Uterus (tissue), 3 donors: ENCODE measurements at regions not wholly inside any gene's neighbourhood (a gene's known extent, or its start where the extent isn't known, plus 50 kb on each side); places are given as distances from the start of the nearest gene placed in this dataset.

Experiments
- DNase-seq, 2 donors: peaks; one replicate each; pipeline ENCODE4 v3.0.0-alpha.2; 2019 to 2020
- H3K27ac ChIP-seq, 2 donors: fragments of 200-600 bp; sonication (generic); 1 replicate in 1 of 2; 2 replicates in 1 of 2; pipeline ENCODE4 v1.5.1; 2016 to 2018
- H3K27me3 ChIP-seq, 2 donors: fragments of 200-600 bp; sonication (generic); one replicate each; pipeline ENCODE4 v1.5.1; 2018 to 2019; ENCODE audit warnings: control low read depth in 1 of 2
- H3K36me3 ChIP-seq, 2 donors: fragments of 200-600 bp; sonication (generic); one replicate each; pipeline ENCODE4 v1.5.1; 2019; ENCODE audit warnings: control low read depth in 1 of 2
- H3K4me1 ChIP-seq, 2 donors: fragments of 200-600 bp; sonication (generic); one replicate each; pipeline ENCODE4 v1.5.1; 2018 to 2019; ENCODE audit warnings: control low read depth in 1 of 2
- H3K4me3 ChIP-seq, 2 donors: fragments of 200-600 bp; sonication (generic); 1 replicate in 1 of 2; 2 replicates in 1 of 2; pipeline ENCODE4 v1.5.1; 2018 to 2019; ENCODE audit warnings: mild to moderate bottlenecking in 1 of 2
- H3K9me3 ChIP-seq, 2 donors: fragments of 200-600 bp; sonication (generic); one replicate each; pipeline ENCODE4 v1.5.1; 2019; ENCODE audit warnings: control low read depth in 1 of 2
- CTCF ChIP-seq, 4 experiments: fragments of 200-600 bp in 2 of 4; fragments of 450-650 bp in 2 of 4; sonication (generic) in 2 of 4; IDR thresholded peaks; one replicate each; pipeline ENCODE4 v1.5.1; 2016 to 2019; ENCODE audit warnings: antibody characterized with exemption in 4 of 4, mild to moderate bottlenecking in 2 of 4, moderate library complexity in 1 of 4
- POLR2A ChIP-seq, 2 donors: fragments of 450-650 bp; IDR thresholded peaks; one replicate each; pipeline ENCODE4 v1.6.1; 2016; ENCODE audit warnings: antibody characterized with exemption in 2 of 2, mild to moderate bottlenecking in 1 of 2, moderate library complexity in 1 of 2
- intact Hi-C: fragments of 100-400 bp; cut with DNase I; formaldehyde crosslinking; loops from one replicate; pipeline ENCODE4 v1.15.1; 2023; ENCODE audit warnings: low total_unique reads
- donor health status: DM: yes; HTN: yes; CAD: no.

DNA sequence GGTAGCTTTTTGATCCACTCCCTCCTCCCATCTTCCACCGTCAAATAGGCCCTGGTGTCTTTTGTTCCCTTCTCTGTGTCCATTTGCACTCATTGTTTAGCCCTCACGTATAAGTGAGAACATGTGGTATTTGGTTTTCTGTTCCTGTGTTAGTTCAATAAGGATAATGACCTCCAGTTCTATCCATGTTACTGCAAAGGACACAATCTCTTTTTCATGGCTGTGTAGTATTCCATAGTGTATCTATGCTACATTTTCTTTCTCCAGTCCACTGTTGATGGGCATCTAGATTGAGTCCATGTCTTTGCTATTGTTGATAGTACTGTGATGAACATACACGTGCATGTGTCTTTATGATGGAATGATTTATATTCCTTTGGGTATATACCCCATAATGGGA, 136.0 kb upstream of the USP29 start:
- peaks cover 0 to 8% of the 10 kb centered on the region in 2 donors for H3K4me1 ChIP-seq
- H3K27me3 ChIP-seq = no peaks in the 10 kb centered on the region
- no peaks in the 10 kb centered on the region for H3K9me3 ChIP-seq
- no peak overlapping the region for H3K27ac ChIP-seq
- intact Hi-C loops = no loop called here
- H3K36me3 ChIP-seq = no peaks in the 10 kb centered on the region
- no peak for TF ChIP-seq CTCF (IDR thresholded peaks at IDR 0.05)
- TF ChIP-seq POLR2A (IDR thresholded peaks at IDR 0.05) = no peak
- DNase-seq = no peak
- H3K4me3 ChIP-seq = no peak overlapping the region

DNA sequence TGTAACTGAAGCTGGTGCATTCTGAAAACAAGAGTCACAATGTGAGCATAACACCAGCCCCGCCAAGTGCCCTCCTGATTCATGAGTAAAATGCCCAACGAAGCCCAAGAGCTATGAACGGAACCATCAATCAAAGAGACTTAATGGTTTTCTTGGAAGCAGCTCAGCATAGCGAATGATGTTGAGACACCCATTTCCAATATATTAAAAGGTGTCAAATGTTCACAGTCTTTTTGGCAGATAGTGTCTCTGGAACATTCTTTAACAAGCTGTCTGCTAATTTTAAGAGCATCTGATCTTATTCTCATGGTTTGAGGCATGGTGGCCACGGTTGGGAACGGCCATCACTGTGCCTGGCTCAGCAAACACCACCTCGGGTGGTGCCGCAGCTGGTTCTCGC, 133.4 kb upstream of the USP29 start:
- H3K27ac ChIP-seq = no peak overlapping the region
- intact Hi-C loops = no loop called here
- H3K4me3 ChIP-seq = no peak overlapping the region
- H3K9me3 ChIP-seq = no peaks in the 10 kb centered on the region
- no peaks in the 10 kb centered on the region for H3K27me3 ChIP-seq
- no peak for TF ChIP-seq POLR2A (IDR thresholded peaks at IDR 0.05)
- no peak for TF ChIP-seq CTCF (IDR thresholded peaks at IDR 0.05)
- H3K4me1 ChIP-seq = no peaks in the 10 kb centered on the region
- H3K36me3 ChIP-seq = no peaks in the 10 kb centered on the region
- no peak for DNase-seq

DNA sequence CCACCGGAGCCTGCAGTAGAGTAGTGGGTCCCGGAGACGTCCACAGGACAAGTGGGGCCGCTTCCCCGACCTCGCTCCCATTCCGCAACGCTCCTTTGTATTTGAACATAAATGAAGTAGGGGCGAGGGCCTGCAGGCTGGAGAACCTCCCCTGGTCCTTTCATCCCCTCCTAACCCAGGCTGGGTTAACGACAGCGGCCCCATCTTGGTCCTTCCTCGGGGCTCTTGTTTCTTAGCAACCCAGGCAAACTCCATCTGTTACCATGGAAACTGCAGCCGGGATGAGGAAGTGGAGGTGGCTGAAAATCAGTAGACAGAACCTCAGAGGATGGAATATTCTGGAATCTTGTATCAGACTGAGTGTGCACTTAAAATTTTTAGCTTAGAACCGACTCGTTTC, 132.6 kb upstream of the USP29 start:
- H3K9me3 ChIP-seq = no peaks in the 10 kb centered on the region
- intact Hi-C loops = no loop called here
- TF ChIP-seq POLR2A (IDR thresholded peaks at IDR 0.05) (no peak), CTCF (IDR thresholded peaks at IDR 0.05) (no peak)
- no peaks in the 10 kb centered on the region for H3K4me1 ChIP-seq
- no peaks in the 10 kb centered on the region for H3K36me3 ChIP-seq
- H3K27ac ChIP-seq = no peak overlapping the region
- no peaks in the 10 kb centered on the region for H3K27me3 ChIP-seq
- no peak overlapping the region for H3K4me3 ChIP-seq
- DNase-seq = no peak

- H3K9me3 ChIP-seq = no peaks in the 10 kb centered on the region
- intact Hi-C loops = no loop called here
- no peaks in the 10 kb centered on the region for H3K27me3 ChIP-seq
- TF ChIP-seq POLR2A (IDR thresholded peaks at IDR 0.05) = no peak
- no peak for TF ChIP-seq CTCF (IDR thresholded peaks at IDR 0.05)
- H3K4me1 ChIP-seq = no peaks in the 10 kb centered on the region
- H3K27ac ChIP-seq = no peak overlapping the region
- no peak for DNase-seq
- no peaks in the 10 kb centered on the region for H3K36me3 ChIP-seq
- H3K4me3 ChIP-seq = no peak overlapping the region
Measured at GRCh38 chr19:56988299-56988698, 131.5 kb upstream of the USP29 start.

DNA sequence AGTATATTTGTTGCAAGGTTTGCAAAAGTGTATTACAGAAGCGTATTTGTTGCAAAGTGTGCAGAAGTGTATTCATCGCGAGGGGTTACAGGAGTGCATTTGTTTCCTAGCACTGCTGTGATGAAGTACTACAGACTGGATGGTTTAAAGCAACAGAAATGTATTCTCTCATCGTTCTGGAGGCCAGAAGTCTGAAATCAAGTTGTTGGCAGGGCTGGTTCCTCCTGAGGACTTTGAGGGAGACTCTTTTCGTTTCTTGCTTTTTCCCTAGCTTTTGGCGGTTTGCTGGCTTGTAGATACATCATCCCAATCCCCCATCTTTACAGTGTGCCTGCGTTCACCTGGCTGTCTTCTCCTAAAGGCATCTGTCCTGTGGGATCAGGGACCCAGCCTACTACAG, 127.9 kb upstream of the USP29 start:
- TF ChIP-seq CTCF (IDR thresholded peaks at IDR 0.05) (no peak), POLR2A (IDR thresholded peaks at IDR 0.05) (no peak)
- no peaks in the 10 kb centered on the region for H3K36me3 ChIP-seq
- no peak for DNase-seq
- no peaks in the 10 kb centered on the region for H3K27me3 ChIP-seq
- intact Hi-C loops = no loop called here
- no peak overlapping the region for H3K4me3 ChIP-seq
- H3K4me1 ChIP-seq = no peaks in the 10 kb centered on the region
- H3K27ac ChIP-seq = no peak overlapping the region
- H3K9me3 ChIP-seq = no peaks in the 10 kb centered on the region
